SKM-1 treated with dmso at 0.1 percent for 144 hours (cell line): ENCODE measurements at regions not wholly inside any gene's neighbourhood (a gene's known extent, or its start where the extent isn't known, plus 50 kb on each side); places are given as distances from the start of the nearest gene placed in this dataset.
A peak's percentile ranks its signal among the peaks of the same experiment; 100 is the strongest.
"Not testable (repeated sequence)": the region's sequence is repeated elsewhere in the genome, so short reads cannot be mapped to it uniquely, and the experiment has no call there.

ENCODE experiments used
- DNase-seq: peaks from one replicate; lab custom pipeline; 2025; ENCODE audit not compliant: unreplicated experiment; lab: John Stamatoyannopoulos, UW

DNA sequence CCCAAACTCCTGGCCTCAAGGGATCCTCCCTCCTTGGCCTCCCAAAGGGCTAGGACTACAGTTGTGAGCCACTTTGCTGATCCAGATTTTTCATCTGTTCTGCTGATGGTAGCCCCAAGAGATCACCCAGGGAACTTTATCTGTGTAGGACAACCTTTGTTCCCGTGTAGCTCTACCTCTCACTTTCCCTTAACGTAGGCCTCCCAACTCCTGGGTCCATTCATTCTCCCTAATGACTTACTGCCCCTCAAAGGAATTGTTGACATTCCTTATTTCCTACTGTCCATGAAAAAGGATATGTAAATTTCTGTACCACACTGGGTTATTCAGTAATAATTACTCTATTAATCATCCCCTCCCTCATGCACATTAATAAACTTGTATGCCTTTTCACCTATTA lies 51.0 kb upstream of the PHF24 start:
- no peak for DNase-seq

DNA sequence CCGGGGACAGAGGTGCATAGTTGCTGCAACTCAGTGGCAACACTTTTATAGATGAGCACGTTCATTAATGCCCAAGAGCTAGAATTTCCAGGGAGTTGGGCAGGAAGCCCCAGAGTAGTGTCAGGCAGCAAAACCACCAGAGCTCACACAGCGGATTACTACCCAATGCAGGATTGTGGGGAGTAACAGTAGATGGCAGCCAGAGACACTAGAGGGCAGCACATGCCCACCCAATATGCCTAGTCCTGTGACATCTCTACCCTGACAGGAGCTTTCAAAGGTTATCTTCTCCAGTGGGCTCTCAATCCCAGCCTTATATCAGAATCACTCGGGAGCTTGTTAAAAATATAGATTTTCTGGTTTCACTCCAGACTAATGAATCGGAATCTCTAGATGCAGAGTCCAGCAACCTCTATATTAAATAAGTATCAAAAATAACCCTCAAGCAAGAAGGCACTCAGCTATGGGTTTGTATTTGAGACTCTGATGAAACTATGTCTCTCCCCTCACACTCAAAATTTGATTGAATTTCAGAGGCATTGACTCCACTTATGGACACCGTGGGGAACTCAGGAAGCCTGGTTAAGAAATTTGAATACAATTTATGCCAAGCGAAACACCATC lies 58.4 kb upstream of the PHF24 start:
- DNase-seq, result peak; percentile 76

DNA sequence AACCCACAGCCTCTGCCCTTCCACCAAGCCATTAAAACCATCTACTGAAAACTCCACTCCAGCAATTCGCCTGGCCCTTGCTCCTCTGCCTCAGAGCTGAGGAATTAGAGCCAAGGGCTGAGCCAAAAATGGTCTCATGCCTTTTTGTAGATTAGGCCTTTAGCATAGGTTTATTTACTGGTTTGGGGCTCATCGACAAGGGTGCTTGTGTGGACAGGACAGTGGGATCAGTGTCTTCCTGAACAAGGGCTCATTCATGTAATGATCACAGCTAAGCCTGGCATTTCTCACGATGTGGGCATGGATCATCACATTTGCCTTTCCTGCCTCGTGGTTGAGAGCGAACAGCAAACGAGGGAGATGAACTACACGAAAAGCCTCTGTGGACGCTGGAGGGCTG lies 59.2 kb upstream of the PHF24 start:
- no peak for DNase-seq

DNA sequence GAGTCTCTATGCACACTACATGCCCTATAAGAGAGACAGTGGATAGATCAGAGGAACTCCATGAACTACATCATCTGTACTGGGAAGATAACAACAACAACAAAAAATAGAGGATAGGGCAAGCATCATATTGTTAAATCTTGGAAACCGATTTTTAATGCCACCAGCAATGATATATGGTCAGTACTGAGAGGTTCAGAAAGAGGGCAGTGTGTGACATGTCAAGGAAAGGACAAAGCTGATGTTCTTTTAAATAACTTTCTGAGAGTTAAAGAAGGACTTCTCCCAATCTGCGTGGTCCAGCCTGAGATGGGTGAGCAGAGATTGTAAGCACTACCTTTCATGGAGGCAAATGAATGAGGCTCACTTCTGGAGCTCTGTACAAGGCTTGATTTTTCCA lies 62.0 kb upstream of the PHF24 start:
- no peak for DNase-seq

DNA sequence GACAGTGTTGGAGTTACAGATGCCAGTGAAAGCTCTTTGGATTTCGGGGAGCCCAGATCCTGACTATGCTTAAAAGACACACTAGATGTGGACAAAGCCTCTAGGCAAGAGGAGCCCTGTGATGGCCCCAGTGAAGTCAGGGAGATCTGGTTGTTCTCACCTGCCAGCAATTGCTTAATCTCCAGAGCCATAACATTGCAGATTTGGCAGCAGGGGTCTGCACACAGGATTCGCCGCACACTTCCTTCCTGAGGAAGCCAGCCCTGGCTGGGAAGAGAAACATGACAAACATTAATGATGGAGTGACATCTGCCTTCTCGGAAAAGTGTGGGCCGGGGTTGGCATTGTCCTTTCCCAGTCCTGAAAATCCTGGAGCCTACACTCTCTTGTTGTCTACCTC lies 65.2 kb upstream of the PHF24 start:
- no peak for DNase-seq

DNA sequence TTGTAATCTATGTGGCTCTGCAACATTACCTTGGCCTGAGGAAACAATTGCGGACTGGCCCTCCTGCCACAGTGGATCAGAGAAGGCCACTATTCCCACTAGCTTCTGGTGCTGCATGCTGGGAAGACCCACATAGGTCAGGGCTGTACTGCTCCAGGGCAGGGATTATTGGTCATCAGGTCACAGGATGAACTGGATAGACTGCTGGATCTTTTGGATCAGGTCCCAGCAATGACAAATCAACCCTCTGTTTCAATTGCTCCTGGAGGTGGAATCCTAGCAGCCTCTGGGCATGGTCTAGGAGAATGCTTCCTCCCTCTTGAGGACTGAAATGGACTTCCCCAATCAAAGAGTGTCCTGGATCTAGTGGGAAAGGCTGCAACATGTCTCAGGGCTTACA lies 66.7 kb upstream of the PHF24 start:
- no peak for DNase-seq

DNA sequence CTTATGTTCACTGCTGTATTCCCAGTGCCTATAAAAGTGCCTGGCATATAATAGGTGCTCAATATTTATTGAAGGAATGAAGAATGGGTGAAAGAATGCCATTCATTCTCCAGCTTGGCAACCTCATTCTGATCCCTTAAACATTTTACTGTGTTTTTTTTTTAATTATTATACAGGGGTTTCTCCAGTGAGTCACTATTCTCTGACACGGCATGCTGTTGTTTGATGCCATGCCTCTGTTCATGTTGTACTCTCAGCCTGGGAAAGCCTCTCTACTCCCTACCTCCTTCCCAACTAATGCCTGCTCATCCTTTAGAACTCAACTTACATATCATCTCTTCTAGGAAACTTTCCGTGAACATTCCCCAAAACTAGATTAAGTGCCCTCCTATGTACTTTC lies 70.2 kb upstream of the PHF24 start:
- no peak for DNase-seq

DNA sequence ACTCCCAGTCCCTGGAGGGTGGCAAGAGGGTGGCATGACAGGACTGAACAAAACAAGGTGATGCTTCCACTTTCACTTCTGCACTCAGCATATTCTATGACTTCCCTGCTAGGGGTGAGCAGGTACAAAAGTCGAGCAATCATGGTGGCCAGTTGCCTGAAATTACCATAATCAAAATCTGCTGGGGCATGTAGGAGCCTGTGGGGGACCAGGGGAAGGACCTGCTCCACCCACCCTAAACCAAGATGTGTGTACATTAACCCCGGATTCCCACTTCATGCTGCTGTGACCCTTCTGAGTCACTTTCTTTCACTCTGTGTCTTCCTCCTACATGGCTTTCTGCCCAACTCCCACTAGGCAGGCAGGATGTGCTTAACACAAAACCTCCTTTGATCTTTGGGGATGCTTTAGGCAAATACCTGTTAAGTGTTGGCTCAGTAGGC lies 73.3 kb upstream of the PHF24 start:
- DNase-seq, result no peak

DNA sequence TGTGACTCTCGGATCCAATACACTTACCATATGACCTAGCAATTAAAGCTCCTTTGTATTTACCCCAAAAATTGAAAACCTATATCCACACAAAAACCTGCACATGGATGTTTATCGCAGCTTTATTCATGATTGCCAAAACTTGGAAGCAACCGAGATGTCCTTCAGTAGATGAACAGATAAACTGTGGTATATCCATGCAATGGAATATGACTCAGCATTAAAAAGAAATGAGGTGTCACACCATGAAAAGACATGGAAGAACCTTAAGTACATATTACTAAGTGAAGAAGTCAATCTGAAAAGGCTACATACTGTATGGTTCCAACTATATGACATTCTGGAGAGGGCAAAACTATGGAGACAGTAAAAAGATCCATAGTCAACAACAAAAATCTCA lies 82.0 kb upstream of the PHF24 start:
- DNase-seq, result no peak

DNA sequence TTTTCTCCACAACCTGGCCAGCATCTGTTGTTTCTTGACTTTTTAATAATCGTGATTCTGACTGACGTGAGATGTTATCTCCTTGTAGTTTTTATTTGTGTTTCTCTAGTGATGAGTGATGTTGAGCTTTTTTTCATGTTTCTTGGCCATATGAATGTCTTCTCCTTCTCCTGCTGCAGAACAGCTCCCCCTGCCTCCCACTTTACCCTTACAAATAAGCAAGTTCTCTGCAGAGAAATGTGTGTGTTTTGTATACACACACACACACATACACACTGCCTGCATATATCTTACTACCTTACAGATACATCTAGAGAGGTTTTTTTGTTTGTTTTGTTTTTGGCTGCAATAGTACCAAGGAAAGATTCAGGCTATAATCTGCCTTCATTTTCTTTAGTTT lies 88.7 kb upstream of the PHF24 start:
- no peak for DNase-seq

DNA sequence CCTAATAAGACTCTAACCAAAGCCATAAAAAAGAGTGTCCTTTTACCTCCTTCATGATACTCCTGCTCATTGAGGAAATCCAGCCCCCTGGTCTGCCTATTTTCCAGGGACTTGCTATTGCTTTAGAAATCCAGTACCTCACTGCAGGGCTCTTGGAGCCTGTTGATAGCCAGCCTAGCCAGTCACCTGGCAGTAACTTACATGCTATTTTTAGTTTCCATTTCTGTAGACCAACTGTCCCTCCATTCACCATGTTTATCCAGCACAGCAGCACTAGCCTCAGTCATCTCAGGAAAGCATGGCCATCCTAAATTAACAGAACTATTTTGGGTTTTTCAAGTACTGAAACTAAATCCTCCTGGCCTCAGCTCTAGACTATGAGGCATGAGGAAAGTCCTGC lies 91.5 kb upstream of the PHF24 start:
- no peak for DNase-seq

DNA sequence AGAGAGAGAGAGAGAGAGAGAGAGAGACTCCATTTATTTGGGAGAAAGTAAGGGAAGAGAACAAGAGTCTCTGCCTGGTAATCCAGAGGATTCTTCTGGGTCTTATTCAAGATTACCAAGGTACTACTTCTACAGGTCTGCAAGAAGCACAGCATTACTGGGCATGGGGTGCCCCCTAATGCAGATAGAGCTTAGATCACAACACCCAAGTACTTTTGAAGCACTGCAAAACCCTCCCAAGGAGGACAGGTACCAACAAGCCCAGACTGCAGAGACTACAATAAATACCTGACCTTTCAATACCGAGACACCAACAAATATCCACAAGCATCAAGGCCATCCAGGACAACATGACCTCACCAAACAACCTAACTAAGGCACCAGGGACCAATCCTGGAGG lies 94.7 kb upstream of the PHF24 start:
- no peak for DNase-seq

DNA sequence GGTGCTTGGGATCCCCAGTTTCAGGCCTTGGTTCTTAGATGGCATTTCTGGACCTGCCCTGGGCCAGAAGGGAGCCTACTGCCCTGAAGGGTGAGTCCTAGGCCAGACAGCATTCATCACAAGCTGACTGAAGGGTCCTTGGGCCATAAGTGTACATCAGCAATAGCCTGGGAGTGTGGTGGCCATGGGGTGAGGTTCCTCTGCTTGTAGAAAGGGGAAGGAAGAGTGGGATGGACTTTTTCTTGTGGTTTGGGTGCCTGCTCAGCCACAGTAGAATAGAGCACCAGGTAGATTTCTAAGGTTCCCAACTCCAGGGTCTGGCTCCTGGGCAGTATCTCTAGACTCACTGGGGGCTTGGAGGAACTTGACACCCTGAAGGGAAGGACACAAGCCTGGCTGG lies 95.2 kb upstream of the PHF24 start:
- peak; percentile 52 for DNase-seq

DNA sequence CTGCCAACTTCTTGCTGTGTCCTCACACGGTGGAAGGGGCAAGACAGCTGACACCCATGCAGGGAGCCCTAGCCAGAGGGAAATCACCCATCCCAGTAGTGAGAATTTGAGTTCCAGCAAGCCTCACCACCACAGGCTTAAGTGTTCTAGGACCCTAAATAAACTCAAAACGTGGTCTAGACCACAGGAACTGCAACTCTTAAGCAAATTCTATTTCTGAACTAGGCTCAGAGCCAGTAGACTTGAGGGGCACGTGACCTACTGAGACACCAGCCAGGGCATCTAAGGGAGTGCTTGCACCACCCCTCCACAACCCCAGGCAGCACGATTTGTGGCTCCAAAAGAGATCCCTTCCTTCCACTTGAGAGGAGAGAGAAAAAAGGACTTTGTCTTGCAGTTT lies 96.0 kb upstream of the PHF24 start:
- DNase-seq, result peak; percentile 36

DNA sequence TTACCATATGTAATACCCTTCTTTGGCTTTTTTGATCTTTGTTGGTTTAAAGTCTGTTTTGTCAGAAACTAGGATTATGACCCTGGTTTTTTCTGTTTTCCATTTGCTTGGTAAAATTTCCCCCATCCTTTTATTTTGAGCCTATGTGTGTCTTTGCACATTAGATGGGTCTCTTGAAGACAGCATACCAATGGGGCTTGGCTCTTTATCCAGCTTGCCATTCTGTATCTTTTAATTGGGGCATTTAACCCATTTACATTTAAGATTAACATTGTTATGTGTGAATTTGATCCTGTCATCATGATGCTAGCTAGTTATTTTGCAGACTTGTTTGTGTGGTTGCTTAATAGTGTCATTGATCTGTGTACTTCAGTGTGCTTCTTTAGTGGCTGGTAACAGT lies 103.1 kb upstream of the PHF24 start:
- not testable (repeated sequence) for DNase-seq

DNA sequence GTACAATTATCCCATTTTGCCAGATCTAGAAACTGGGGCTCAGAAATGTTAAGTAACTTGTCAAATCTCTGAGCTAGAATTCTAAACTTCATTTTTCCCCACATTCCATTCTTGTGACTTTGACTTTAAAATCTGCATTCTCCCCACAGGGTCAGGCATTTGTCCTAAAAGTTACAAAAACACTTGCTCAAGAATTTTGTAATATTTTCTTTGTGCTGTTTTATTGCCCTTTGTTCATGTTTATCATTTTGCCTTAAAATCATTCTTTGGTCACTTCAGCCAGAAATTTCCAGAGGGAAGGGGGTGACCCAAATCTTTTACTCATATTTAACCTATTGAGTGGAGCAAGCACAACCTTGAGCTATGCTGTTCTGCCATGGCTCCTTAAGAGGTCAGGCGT lies 120.1 kb upstream of the CCL21 start:
- DNase-seq, result no peak

DNA sequence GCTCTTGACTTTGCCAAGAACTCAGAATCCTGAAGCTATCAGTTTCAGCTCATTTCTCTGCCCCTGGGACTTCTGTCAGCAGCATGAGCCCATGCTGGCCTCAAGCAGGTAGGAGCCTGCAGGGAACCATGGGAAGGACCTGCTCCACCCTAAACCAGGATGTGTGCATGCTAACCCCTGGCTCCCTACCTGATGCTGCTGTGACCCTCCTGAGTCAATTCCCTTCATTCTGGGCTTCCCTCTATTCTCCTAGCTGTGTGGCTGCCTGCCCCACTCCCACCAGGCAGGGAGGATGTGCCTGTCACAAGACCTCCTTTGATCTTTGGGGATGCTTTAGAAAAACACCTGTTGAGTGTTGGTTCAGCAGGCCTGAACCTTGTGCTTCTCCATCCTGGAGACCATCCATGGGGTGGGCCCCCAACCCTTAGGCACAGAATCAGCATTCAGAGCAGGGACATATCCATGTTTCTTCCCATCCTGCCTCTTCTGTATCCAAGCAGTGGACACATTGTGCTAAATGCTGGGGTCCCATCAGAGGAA lies 117.1 kb upstream of the CCL21 start:
- DNase-seq, result no peak

DNA sequence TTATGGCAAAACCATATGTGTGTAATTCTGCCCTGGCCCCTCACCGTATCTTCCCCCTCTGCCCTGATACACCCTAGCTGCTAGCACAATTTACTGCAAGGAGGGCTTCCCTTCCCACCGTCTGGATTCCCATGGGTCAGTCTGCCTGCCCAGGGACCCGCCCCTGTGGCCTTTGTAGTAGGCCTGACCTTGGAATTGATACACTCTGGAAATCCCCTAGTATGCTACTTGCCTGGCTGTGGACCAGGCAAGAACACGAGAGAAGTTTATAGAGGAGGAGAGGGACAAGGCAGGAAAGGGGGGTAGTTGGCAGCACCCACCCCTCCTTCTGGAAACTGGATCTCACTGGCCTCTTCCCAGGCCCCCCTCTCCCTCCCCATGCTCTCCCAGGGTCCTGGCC lies 115.8 kb upstream of the CCL21 start:
- no peak for DNase-seq

DNA sequence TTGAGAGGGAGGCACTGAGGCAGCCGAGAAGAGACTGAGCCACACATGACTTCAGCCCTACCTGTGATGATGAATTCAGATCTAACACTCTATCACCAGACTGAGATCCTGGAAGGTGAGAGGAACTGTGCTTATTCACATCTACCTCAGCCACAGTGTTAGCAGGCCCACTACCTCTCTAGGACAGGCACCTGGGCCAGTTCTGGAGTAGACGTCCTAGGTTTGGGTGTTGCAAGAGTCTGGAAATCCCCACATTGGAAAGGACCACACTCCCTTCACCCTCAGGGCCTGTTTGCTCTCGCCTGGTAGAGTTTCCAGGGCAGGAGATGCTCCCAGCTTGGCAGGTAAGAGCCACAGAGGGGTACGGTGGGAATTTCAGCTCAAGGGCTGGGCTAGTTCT lies 113.8 kb upstream of the CCL21 start:
- DNase-seq, result no peak

DNA sequence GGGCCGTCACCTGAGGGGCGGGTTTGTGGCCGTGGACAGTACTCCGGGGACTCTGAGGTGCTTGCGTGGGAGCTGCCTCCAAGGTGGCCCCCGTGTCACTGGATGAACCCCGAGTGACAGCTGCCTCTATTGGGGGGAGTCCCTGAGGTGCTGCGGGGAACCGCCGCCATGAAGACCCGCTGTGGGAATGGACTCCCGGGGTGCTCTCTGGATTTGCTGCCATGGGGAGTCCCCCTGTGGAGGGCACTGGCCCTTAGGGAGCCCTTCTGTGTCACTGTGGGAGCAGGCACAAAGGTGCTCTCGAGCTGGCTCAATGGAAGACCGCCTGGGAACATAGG lies 100.2 kb upstream of the CCL21 start:
- no peak for DNase-seq

DNA sequence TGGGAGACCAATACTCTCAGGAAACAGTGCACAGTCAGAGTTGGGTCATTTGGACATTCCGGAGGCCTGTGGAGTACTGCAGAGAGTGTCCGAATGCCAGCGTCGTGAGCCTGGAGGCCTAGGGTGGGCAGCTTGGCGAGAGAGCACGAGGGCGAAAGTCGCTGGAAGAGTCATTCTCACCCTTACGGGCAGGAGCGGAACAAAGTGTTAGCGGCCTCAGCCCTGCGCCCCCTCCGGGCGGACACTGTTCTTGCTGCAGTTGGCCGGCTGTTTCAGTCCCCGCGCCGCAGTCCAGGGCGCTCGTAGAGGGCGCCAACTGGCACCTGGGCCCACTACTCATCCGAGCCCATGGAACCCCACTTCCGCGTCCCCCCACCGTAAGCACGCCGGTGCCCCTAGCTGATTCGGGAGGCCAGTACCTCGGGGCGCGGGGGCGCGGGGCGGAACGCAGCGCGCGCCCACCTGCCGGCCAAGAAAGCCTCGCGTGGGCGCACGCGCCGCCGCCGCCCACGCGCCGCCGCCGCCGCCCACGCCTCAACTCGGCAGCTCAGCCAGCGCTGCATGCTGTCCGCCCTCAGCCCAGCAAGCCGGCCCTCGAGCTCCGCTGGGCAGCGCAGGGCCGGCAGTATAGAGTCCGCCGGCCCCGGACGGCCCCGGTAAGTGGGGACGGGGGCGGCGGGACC lies 99.7 kb upstream of the CCL21 start:
- no peak for DNase-seq

DNA sequence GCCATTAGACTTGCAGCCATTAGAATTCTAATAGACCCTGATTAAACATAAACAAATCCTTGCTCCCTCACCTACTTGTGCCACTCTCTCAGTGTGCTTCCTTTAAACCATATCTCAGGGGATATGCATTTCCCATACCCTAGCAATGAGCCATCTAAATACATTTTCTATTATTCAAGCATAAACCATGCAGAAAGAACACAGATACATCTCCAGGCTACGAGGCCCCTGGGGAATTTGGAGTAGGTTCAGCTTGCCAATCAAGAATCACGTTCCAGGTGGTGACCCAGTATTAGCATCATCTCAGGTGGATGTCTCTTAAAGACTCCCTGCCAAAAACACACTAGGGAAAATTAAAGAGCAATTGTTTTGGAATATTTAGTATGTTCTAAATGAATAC lies 93.0 kb upstream of the CCL21 start:
- no peak for DNase-seq

DNA sequence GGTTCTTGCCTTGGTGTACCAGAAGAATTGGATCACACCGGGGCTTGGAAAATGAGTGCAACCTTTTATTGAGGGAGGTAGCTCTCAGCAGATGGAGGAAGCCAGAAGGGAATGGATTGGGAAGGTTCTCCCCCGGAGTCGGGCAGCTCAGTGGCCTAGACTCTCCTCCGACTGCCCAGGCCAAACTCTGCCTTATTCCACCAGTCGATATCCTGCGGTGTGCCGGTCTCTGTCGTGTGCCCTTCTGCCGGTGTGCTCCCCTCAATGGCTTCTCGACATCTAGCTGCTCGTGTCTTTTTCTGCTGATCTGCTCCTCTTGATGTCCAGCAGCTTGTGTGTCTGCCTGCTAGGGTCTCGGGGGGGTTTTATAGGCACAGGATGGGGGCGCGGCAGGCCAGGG lies 87.4 kb upstream of the CCL21 start:
- no peak for DNase-seq
